ENCODE measurements at regions not wholly inside any gene's neighbourhood (a gene's known extent, or its start where the extent isn't known, plus 50 kb on each side); places are given as distances from the start of the nearest gene placed in this dataset.

- peaks cover 11% of the 10 kb centered on the region for H3K9me3 Mint-ChIP-seq (ENCODE audit: low read depth, unreplicated experiment)
- CTCF ChIA-PET: no interaction called here
- intact Hi-C loops (cut with micrococcal nuclease; ENCODE audit: unreplicated experiment): loop anchor here (10.0 kb wide), 1 partner anchor 1260 kb away; no protein-coding TSS in a partner anchor
Measured at GRCh38 chr5:100424787-100425186, 110.4 kb upstream of the FAM174A start.

DNA sequence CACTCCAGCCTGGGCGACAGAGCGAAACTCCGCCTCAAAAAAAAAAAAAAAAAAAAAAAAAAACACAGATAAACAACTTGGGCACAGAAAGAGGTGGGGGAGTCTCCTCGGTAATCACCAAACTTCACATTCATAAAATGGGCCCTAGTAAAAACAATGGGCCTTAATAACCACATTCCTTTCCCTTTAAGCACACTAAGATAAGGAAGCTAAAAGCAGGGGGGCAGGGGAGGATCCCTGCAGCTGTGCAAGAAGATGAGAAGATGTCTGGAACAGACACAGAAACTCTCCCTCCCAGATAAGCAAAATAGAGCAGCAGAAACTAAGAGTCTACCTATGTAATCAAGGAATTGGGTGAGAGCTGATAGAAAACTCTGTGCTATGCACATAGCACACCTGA is 111.2 kb upstream of the FAM174A start:
- intact Hi-C loops (cut with micrococcal nuclease; ENCODE audit: unreplicated experiment): loop anchor here (10.0 kb wide), 1 partner anchor 1259 kb away; no protein-coding TSS in a partner anchor
- H3K4me1 Mint-ChIP-seq (ENCODE audit: low read depth, unreplicated experiment): no peaks in the 10 kb centered on the region
- CTCF ChIA-PET: no interaction called here
- no peak for DNase-seq
- H3K4me3 Mint-ChIP-seq (ENCODE audit: low read depth, unreplicated experiment): no peak overlapping the region
- H3K27me3 Mint-ChIP-seq (ENCODE audit: unreplicated experiment): no peaks in the 10 kb centered on the region
- TF ChIP-seq, protein P1, sequence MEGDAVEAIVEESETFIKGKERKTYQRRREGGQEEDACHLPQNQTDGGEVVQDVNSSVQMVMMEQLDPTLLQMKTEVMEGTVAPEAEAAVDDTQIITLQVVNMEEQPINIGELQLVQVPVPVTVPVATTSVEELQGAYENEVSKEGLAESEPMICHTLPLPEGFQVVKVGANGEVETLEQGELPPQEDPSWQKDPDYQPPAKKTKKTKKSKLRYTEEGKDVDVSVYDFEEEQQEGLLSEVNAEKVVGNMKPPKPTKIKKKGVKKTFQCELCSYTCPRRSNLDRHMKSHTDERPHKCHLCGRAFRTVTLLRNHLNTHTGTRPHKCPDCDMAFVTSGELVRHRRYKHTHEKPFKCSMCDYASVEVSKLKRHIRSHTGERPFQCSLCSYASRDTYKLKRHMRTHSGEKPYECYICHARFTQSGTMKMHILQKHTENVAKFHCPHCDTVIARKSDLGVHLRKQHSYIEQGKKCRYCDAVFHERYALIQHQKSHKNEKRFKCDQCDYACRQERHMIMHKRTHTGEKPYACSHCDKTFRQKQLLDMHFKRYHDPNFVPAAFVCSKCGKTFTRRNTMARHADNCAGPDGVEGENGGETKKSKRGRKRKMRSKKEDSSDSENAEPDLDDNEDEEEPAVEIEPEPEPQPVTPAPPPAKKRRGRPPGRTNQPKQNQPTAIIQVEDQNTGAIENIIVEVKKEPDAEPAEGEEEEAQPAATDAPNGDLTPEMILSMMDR (IDR thresholded peaks at IDR 0.05; ENCODE audit: unreplicated experiment): no peak
- BruUV-seq (replicated peaks): no TSS peak
- no peak overlapping the region for H3K27ac Mint-ChIP-seq (ENCODE audit: unreplicated experiment)
- H3K9me3 Mint-ChIP-seq (ENCODE audit: low read depth, unreplicated experiment): peaks cover 11% of the 10 kb centered on the region
- no peaks in the 10 kb centered on the region for H3K36me3 Mint-ChIP-seq (ENCODE audit: insufficient read depth, unreplicated experiment)

More at GRCh38 chr5:100424787-100425186, 110.4 kb upstream of the FAM174A start:
- no peak overlapping the region for H3K27ac Mint-ChIP-seq (ENCODE audit: unreplicated experiment)
- no peak for DNase-seq
- no peak overlapping the region for H3K4me3 Mint-ChIP-seq (ENCODE audit: low read depth, unreplicated experiment)
- TF ChIP-seq, protein P1 (IDR thresholded peaks at IDR 0.05; ENCODE audit: unreplicated experiment): no peak
- no peaks in the 10 kb centered on the region for H3K36me3 Mint-ChIP-seq (ENCODE audit: insufficient read depth, unreplicated experiment)
- no peaks in the 10 kb centered on the region for H3K27me3 Mint-ChIP-seq (ENCODE audit: unreplicated experiment)
- H3K4me1 Mint-ChIP-seq (ENCODE audit: low read depth, unreplicated experiment): no peaks in the 10 kb centered on the region
- no TSS peak for BruUV-seq (replicated peaks)

- TF ChIP-seq, protein P1 (IDR thresholded peaks at IDR 0.05; ENCODE audit: unreplicated experiment): no peak
- intact Hi-C loops (cut with micrococcal nuclease; ENCODE audit: unreplicated experiment): loop anchor here (10.0 kb wide), 1 partner anchor 1259 kb away; no protein-coding TSS in a partner anchor
- Mint-ChIP-seq H3K9me3 (ENCODE audit: low read depth, unreplicated experiment) (peaks cover 11% of the 10 kb centered on the region), H3K4me1 (ENCODE audit: low read depth, unreplicated experiment) (no peaks in the 10 kb centered on the region), H3K27me3 (ENCODE audit: unreplicated experiment) (no peaks in the 10 kb centered on the region), H3K36me3 (ENCODE audit: insufficient read depth, unreplicated experiment) (no peaks in the 10 kb centered on the region), H3K27ac (ENCODE audit: unreplicated experiment) (no peak overlapping the region), H3K4me3 (ENCODE audit: low read depth, unreplicated experiment) (no peak overlapping the region)
- DNase-seq: no peak
- CTCF ChIA-PET: no interaction called here
- no TSS peak for BruUV-seq (replicated peaks)
Measured at GRCh38 chr5:100423330-100423729, 111.8 kb upstream of the FAM174A start.

GRCh38 chr5:100421360-100421759 is 113.8 kb upstream of the FAM174A start:
- Mint-ChIP-seq H3K4me1 (ENCODE audit: low read depth, unreplicated experiment) (no peaks in the 10 kb centered on the region), H3K27me3 (ENCODE audit: unreplicated experiment) (no peaks in the 10 kb centered on the region), H3K27ac (ENCODE audit: unreplicated experiment) (no peak overlapping the region), H3K36me3 (ENCODE audit: insufficient read depth, unreplicated experiment) (no peaks in the 10 kb centered on the region), H3K9me3 (ENCODE audit: low read depth, unreplicated experiment) (peaks cover 11% of the 10 kb centered on the region), H3K4me3 (ENCODE audit: low read depth, unreplicated experiment) (no peak overlapping the region)
- TF ChIP-seq, protein P1 (IDR thresholded peaks at IDR 0.05; ENCODE audit: unreplicated experiment): no peak
- CTCF ChIA-PET: no interaction called here
- intact Hi-C loops (cut with micrococcal nuclease; ENCODE audit: unreplicated experiment): loop anchor here (10.0 kb wide), 1 partner anchor 1257 kb away; no protein-coding TSS in a partner anchor
- BruUV-seq (replicated peaks): no TSS peak
- no peak for DNase-seq
